ENCODE measurements at regions not wholly inside any gene's neighbourhood (a gene's known extent, or its start where the extent isn't known, plus 50 kb on each side); places are given as distances from the start of the nearest gene placed in this dataset.

- H3K27me3 ChIP-seq = no peaks in the 10 kb centered on the region
- Mint-ChIP-seq H3K4me3 (no peak overlapping the region), H3K36me3 (peaks cover 4% of the 10 kb centered on the region), H3K9me3 (peaks cover 30% of the 10 kb centered on the region), H3K4me1 (no peaks in the 10 kb centered on the region), H3K27me3 (ENCODE audit: insufficient read depth, low read depth) (no peaks in the 10 kb centered on the region), H3K27ac (no peak overlapping the region)
- TF ChIP-seq EZH2phosphoT487 (IDR thresholded peaks at IDR 0.05) (no peak), EZH2 (IDR thresholded peaks at IDR 0.05) (no peak), CTCF (IDR thresholded peaks at IDR 0.05) (no peak)
- no peaks in the 10 kb centered on the region for H3K9me3 ChIP-seq (ENCODE audit: low read depth)
- H3K79me2 ChIP-seq (ENCODE audit: low read depth) = no peaks in the 10 kb centered on the region
- H3K4me2 ChIP-seq = no peak overlapping the region
- no peaks in the 10 kb centered on the region for H3F3A ChIP-seq (ENCODE audit: low read depth)
- no peak for DNase-seq (ENCODE audit: low spot score)
- H4K20me1 ChIP-seq (ENCODE audit: low read depth) = no peaks in the 10 kb centered on the region
- no peaks in the 10 kb centered on the region for H3K4me1 ChIP-seq
- no peak overlapping the region for H3K9ac ChIP-seq
- H2AFZ ChIP-seq (replicated peaks) = no peak overlapping the region
- no peak overlapping the region for H3K27ac ChIP-seq
- H3K36me3 ChIP-seq = no peaks in the 10 kb centered on the region
- H3K4me3 ChIP-seq = no peak overlapping the region
Measured at GRCh38 chr4:104353481-104353880, 141.2 kb downstream of the CXXC4 start.

GRCh38 chr4:104352211-104352610 is 142.5 kb downstream of the CXXC4 start:
- no peaks in the 10 kb centered on the region for H3K9me3 ChIP-seq (ENCODE audit: low read depth)
- no peaks in the 10 kb centered on the region for H3K27me3 ChIP-seq
- H3K36me3 ChIP-seq = no peaks in the 10 kb centered on the region
- no peaks in the 10 kb centered on the region for H3F3A ChIP-seq (ENCODE audit: low read depth)
- Mint-ChIP-seq H3K27me3 (ENCODE audit: insufficient read depth, low read depth) (no peaks in the 10 kb centered on the region), H3K4me1 (no peaks in the 10 kb centered on the region), H3K4me3 (no peak overlapping the region), H3K27ac (no peak overlapping the region), H3K36me3 (peaks cover 4% of the 10 kb centered on the region), H3K9me3 (peaks cover 25% of the 10 kb centered on the region)
- no peaks in the 10 kb centered on the region for H4K20me1 ChIP-seq (ENCODE audit: low read depth)
- H3K79me2 ChIP-seq (ENCODE audit: low read depth) = no peaks in the 10 kb centered on the region
- no peak overlapping the region for H3K4me2 ChIP-seq
- H3K4me3 ChIP-seq = no peak overlapping the region
- H2AFZ ChIP-seq (replicated peaks) = no peak overlapping the region
- TF ChIP-seq CTCF (IDR thresholded peaks at IDR 0.05) = peak; percentile 45
- no peak for TF ChIP-seq EZH2phosphoT487 (IDR thresholded peaks at IDR 0.05)
- TF ChIP-seq EZH2 (IDR thresholded peaks at IDR 0.05) = no peak
- H3K4me1 ChIP-seq = no peaks in the 10 kb centered on the region
- no peak overlapping the region for H3K9ac ChIP-seq
- no peak overlapping the region for H3K27ac ChIP-seq
- peak; percentile 17 for DNase-seq (ENCODE audit: low spot score)

- no peak overlapping the region for H3K4me3 Mint-ChIP-seq
Measured at GRCh38 chr4:104351706-104352105, 143.0 kb downstream of the CXXC4 start.

More at GRCh38 chr4:104351706-104352105, 143.0 kb downstream of the CXXC4 start:
- no peaks in the 10 kb centered on the region for H3K79me2 ChIP-seq (ENCODE audit: low read depth)
- no peak for DNase-seq (ENCODE audit: low spot score)
- no peak for TF ChIP-seq EZH2 (IDR thresholded peaks at IDR 0.05)
- TF ChIP-seq EZH2phosphoT487 (IDR thresholded peaks at IDR 0.05) = no peak
- no peak for TF ChIP-seq CTCF (IDR thresholded peaks at IDR 0.05)
- H3F3A ChIP-seq (ENCODE audit: low read depth) = no peaks in the 10 kb centered on the region
- Mint-ChIP-seq H3K36me3 (peaks cover 4% of the 10 kb centered on the region), H3K27ac (no peak overlapping the region), H3K4me1 (no peaks in the 10 kb centered on the region), H3K27me3 (ENCODE audit: insufficient read depth, low read depth) (no peaks in the 10 kb centered on the region), H3K9me3 (peaks cover 20% of the 10 kb centered on the region)
- H3K9ac ChIP-seq = no peak overlapping the region
- H3K4me1 ChIP-seq = no peaks in the 10 kb centered on the region
- H4K20me1 ChIP-seq (ENCODE audit: low read depth) = no peaks in the 10 kb centered on the region
- H3K4me2 ChIP-seq = no peak overlapping the region
- no peak overlapping the region for H2AFZ ChIP-seq (replicated peaks)
- no peaks in the 10 kb centered on the region for H3K27me3 ChIP-seq
- no peaks in the 10 kb centered on the region for H3K9me3 ChIP-seq (ENCODE audit: low read depth)
- no peaks in the 10 kb centered on the region for H3K36me3 ChIP-seq
- no peak overlapping the region for H3K27ac ChIP-seq
- H3K4me3 ChIP-seq = no peak overlapping the region

All from neural progenitor cell (in vitro differentiated cells).